DND-41 (cell line): ENCODE measurements at regions not wholly inside any gene's neighbourhood (a gene's known extent, or its start where the extent isn't known, plus 50 kb on each side); places are given as distances from the start of the nearest gene placed in this dataset.

Experiments
- ATAC-seq: fragments of 200-7000 bp; cut with Tn5 transposase; 3 replicates; pipeline ENCODE4 v1.9.1; 2021; ENCODE audit warnings: low read depth; ENCODE audit not compliant: insufficient read depth
- DNase-seq: peaks from one replicate; pipeline ENCODE4 v3.0.0-alpha.2; 2020
- H2AFZ ChIP-seq: 2 replicates; pipeline ENCODE4 v1.6.0; 2012; ENCODE audit warnings: low read depth, low read length
- H3K27ac ChIP-seq: 2 replicates; pipeline ENCODE4 v1.5.1; 2012; ENCODE audit warnings: low read length, inconsistent platforms
- H3K27me3 ChIP-seq: fragments of 200-600 bp; sonication (generic); 2 replicates; pipeline ENCODE4 v1.6.0; 2012; ENCODE audit warnings: low read length, mild to moderate bottlenecking, inconsistent platforms; ENCODE audit not compliant: insufficient read depth, poor library complexity
- H3K36me3 ChIP-seq: 2 replicates; pipeline ENCODE4 v1.5.1; 2012; ENCODE audit warnings: low read length, inconsistent platforms; ENCODE audit not compliant: insufficient read depth
- H3K4me1 ChIP-seq: 2 replicates; pipeline ENCODE4 v1.5.1; 2012; ENCODE audit warnings: mild to moderate bottlenecking, low read length; ENCODE audit not compliant: insufficient read depth
- H3K4me2 ChIP-seq: 2 replicates; pipeline ENCODE4 v1.6.0; 2012; ENCODE audit warnings: mild to moderate bottlenecking, moderate library complexity, low read length, inconsistent platforms; ENCODE audit not compliant: insufficient read depth
- H3K4me3 ChIP-seq, 2 experiments: fragments of 200-600 bp in 1 of 2; shearing (Covaris generic) in 1 of 2; 2 replicates each; pipeline ENCODE4 v1.5.1; 2012 to 2016; ENCODE audit warnings: inconsistent platforms in 2 of 2, low read length in 2 of 2, mild to moderate bottlenecking in 2 of 2, low read depth in 1 of 2, moderate library complexity in 1 of 2
- H3K79me2 ChIP-seq: 2 replicates; pipeline ENCODE4 v1.6.0; 2012; ENCODE audit warnings: low read length, inconsistent platforms; ENCODE audit not compliant: insufficient read depth
- H3K9ac ChIP-seq: 2 replicates; pipeline ENCODE4 v1.6.0; 2012; ENCODE audit warnings: low read depth, mild to moderate bottlenecking, inconsistent platforms, low read length, moderate library complexity
- H3K9me3 ChIP-seq: 2 replicates; pipeline ENCODE4 v1.5.1; 2012; ENCODE audit warnings: low read length, moderate library complexity, mild to moderate bottlenecking, inconsistent platforms; ENCODE audit not compliant: insufficient read depth, severe bottlenecking
- H4K20me1 ChIP-seq: 2 replicates; pipeline ENCODE4 v1.6.0; 2012; ENCODE audit warnings: low read length; ENCODE audit not compliant: insufficient read depth
- EZH2 ChIP-seq: IDR thresholded peaks from 3 replicates; pipeline ENCODE4 v1.6.1; 2012; ENCODE audit warnings: borderline replicate concordance, low read depth, mild to moderate bottlenecking, moderate library complexity, low read length, inconsistent platforms; ENCODE audit not compliant: severe bottlenecking
- TF ChIP-seq, protein P1 (sequence below): IDR thresholded peaks from 2 replicates; pipeline ENCODE4 v1.5.1; 2012; ENCODE audit warnings: borderline replicate concordance, low read length, moderate library complexity, mild to moderate bottlenecking; ENCODE audit not compliant: poor library complexity, severe bottlenecking; ENCODE audit errors: extremely low read depth

GRCh38 chr12:42761601-42762350 lies 172.2 kb upstream of the PRICKLE1 start:
- H3K4me2 ChIP-seq = no peak overlapping the region
- H3K4me3 ChIP-seq = no peak overlapping the region
- H3K27me3 ChIP-seq = no peaks in the 10 kb centered on the region
- H3K27ac ChIP-seq = no peak overlapping the region
- TF ChIP-seq, protein P1, sequence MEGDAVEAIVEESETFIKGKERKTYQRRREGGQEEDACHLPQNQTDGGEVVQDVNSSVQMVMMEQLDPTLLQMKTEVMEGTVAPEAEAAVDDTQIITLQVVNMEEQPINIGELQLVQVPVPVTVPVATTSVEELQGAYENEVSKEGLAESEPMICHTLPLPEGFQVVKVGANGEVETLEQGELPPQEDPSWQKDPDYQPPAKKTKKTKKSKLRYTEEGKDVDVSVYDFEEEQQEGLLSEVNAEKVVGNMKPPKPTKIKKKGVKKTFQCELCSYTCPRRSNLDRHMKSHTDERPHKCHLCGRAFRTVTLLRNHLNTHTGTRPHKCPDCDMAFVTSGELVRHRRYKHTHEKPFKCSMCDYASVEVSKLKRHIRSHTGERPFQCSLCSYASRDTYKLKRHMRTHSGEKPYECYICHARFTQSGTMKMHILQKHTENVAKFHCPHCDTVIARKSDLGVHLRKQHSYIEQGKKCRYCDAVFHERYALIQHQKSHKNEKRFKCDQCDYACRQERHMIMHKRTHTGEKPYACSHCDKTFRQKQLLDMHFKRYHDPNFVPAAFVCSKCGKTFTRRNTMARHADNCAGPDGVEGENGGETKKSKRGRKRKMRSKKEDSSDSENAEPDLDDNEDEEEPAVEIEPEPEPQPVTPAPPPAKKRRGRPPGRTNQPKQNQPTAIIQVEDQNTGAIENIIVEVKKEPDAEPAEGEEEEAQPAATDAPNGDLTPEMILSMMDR = no peak
- TF ChIP-seq EZH2 = no peak
- H3K4me1 ChIP-seq = no peaks in the 10 kb centered on the region
- no peak overlapping the region for H3K9ac ChIP-seq
- DNase-seq = no peak
- no peak overlapping the region for H2AFZ ChIP-seq
- no peaks in the 10 kb centered on the region for H3K79me2 ChIP-seq
- no peak for ATAC-seq
- no peaks in the 10 kb centered on the region for H3K36me3 ChIP-seq
- H3K9me3 ChIP-seq = no peaks in the 10 kb centered on the region
- no peaks in the 10 kb centered on the region for H4K20me1 ChIP-seq

GRCh38 chr12:42761086-42761485 lies 171.5 kb upstream of the PRICKLE1 start:
- ATAC-seq = no peak
- Histone ChIP-seq H4K20me1 (no peaks in the 10 kb centered on the region), H3K9me3 (no peaks in the 10 kb centered on the region), H3K27me3 (no peaks in the 10 kb centered on the region), H3K79me2 (no peaks in the 10 kb centered on the region), H2AFZ (no peak overlapping the region), H3K4me1 (no peaks in the 10 kb centered on the region), H3K4me3 (no peak overlapping the region), H3K4me2 (no peak overlapping the region), H3K36me3 (no peaks in the 10 kb centered on the region), H3K27ac (no peak overlapping the region), H3K9ac (no peak overlapping the region)
- TF ChIP-seq, protein P1 = no peak
- no peak for TF ChIP-seq EZH2
- DNase-seq = no peak

GRCh38 chr12:42760550-42760949 lies 171.0 kb upstream of the PRICKLE1 start:
- Histone ChIP-seq H3K4me3 (no peak overlapping the region), H3K4me1 (no peaks in the 10 kb centered on the region), H3K27me3 (no peaks in the 10 kb centered on the region), H4K20me1 (no peaks in the 10 kb centered on the region), H3K4me2 (no peak overlapping the region), H3K9me3 (no peaks in the 10 kb centered on the region), H3K9ac (no peak overlapping the region), H3K27ac (no peak overlapping the region), H3K36me3 (no peaks in the 10 kb centered on the region), H3K79me2 (no peaks in the 10 kb centered on the region), H2AFZ (no peak overlapping the region)
- TF ChIP-seq, protein P1 = no peak
- TF ChIP-seq EZH2 = no peak
- no peak for DNase-seq
- ATAC-seq = no peak
